ENCODE measurements at regions not wholly inside any gene's neighbourhood (a gene's known extent, or its start where the extent isn't known, plus 50 kb on each side); places are given as distances from the start of the nearest gene placed in this dataset.

DNA sequence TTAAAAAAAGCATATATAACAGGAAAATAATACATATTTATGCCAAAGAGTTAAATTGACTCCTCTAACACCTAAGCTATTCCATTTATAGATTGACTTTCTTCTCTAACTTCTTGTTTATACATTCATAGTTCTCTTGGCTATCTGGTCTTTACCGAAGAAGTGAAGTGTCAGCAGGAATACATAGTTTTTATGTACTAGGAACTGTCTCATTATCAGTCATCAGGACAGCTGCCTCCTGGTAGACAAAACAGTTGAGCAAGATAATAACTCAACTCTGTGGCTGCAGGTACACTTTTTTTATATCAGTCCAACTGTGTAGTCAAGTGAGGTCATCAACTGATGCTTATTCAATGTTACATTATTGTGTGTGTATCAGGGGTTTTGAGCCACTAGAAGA, 1436.0 kb upstream of the NUDT12 start:
- 49 to 69% methylated on average over 1 of the region's 1 CpG for WGBS, 2 donors
- ATAC-seq (ENCODE audit: low FRiP score in 2 of 2) (no peak), DNase-seq (no peak)
- TF ChIP-seq, protein P1, sequence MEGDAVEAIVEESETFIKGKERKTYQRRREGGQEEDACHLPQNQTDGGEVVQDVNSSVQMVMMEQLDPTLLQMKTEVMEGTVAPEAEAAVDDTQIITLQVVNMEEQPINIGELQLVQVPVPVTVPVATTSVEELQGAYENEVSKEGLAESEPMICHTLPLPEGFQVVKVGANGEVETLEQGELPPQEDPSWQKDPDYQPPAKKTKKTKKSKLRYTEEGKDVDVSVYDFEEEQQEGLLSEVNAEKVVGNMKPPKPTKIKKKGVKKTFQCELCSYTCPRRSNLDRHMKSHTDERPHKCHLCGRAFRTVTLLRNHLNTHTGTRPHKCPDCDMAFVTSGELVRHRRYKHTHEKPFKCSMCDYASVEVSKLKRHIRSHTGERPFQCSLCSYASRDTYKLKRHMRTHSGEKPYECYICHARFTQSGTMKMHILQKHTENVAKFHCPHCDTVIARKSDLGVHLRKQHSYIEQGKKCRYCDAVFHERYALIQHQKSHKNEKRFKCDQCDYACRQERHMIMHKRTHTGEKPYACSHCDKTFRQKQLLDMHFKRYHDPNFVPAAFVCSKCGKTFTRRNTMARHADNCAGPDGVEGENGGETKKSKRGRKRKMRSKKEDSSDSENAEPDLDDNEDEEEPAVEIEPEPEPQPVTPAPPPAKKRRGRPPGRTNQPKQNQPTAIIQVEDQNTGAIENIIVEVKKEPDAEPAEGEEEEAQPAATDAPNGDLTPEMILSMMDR (IDR thresholded peaks at IDR 0.05) = no peak
- TF ChIP-seq POLR2AphosphoS5 (IDR thresholded peaks at IDR 0.05) (no peak), EP300 (IDR thresholded peaks at IDR 0.05) (no peak), POLR2A (IDR thresholded peaks at IDR 0.05) (no peak)
- H3K9me3 ChIP-seq = no peaks in the 10 kb centered on the region
- H3K27me3 ChIP-seq = no peaks in the 10 kb centered on the region
- H3K4me1 ChIP-seq = no peaks in the 10 kb centered on the region
- H3K27ac ChIP-seq = no peak overlapping the region
- H3K4me3 ChIP-seq = no peak overlapping the region
- H3K36me3 ChIP-seq = no peaks in the 10 kb centered on the region

DNA sequence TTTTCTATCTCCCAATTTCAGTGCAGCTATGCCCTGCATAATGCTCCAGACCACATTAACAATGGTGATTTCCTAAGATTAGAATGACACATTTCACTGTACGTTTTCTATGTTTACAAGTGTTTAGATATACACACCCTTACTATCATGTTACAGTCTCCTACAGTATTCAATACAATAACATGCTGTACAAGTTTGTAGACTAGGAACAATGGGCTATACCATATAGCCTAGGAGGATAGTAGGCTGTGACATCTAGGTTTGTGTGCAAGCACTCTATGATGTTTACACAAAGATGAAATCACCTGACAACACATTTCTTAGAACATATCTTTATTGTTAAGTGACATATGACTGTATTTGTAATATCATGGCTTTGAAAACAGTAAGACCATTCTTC, 1435.6 kb upstream of the NUDT12 start:
- no peak for ATAC-seq (ENCODE audit: low FRiP score in 2 of 2)

DNA sequence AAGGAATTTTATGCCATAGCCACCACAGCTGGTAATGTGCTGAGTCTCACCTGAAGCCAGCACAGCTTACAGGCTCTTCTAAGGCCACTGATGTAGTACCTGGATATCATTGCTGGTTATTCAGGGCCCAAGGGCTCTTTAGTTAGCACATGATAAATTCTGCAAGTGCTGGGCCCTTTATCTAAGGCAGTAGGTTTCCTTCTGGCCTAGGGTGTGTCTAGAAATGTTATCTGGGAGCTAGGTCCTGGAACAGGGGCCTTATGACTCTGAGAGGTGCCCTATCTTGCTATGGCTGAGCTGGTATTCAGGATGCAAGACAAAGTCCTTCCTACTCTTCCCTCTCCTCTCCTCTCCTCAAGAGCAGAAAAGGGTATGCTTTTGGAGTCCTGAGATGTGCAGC, 1424.5 kb upstream of the NUDT12 start:
- no peak overlapping the region for H3K4me3 ChIP-seq
- TF ChIP-seq POLR2AphosphoS5 (IDR thresholded peaks at IDR 0.05) = no peak
- H3K27ac ChIP-seq = no peak overlapping the region
- no peaks in the 10 kb centered on the region for H3K4me1 ChIP-seq
- H3K36me3 ChIP-seq = no peaks in the 10 kb centered on the region
- H3K27me3 ChIP-seq = no peaks in the 10 kb centered on the region
- ATAC-seq (ENCODE audit: low FRiP score in 2 of 2) (no peak), DNase-seq (no peak)
- peaks cover 0 to 7% (median 0%) of the 10 kb centered on the region in 4 donors for H3K9me3 ChIP-seq

More for the DNA sequence above, 1435.6 kb upstream of the NUDT12 start:
- Histone ChIP-seq H3K27ac (no peak overlapping the region), H3K9me3 (no peaks in the 10 kb centered on the region), H3K4me1 (no peaks in the 10 kb centered on the region), H3K4me3 (no peak overlapping the region), H3K27me3 (no peaks in the 10 kb centered on the region), H3K36me3 (no peaks in the 10 kb centered on the region)
- WGBS, 2 donors = 35 to 42% methylated on average over 1 of the region's 1 CpG
- TF ChIP-seq POLR2AphosphoS5 (IDR thresholded peaks at IDR 0.05) = no peak
- TF ChIP-seq, protein P1 (IDR thresholded peaks at IDR 0.05) = no peak
- no peak for TF ChIP-seq POLR2A (IDR thresholded peaks at IDR 0.05)
- TF ChIP-seq EP300 (IDR thresholded peaks at IDR 0.05) = no peak
- no peak for DNase-seq

DNA sequence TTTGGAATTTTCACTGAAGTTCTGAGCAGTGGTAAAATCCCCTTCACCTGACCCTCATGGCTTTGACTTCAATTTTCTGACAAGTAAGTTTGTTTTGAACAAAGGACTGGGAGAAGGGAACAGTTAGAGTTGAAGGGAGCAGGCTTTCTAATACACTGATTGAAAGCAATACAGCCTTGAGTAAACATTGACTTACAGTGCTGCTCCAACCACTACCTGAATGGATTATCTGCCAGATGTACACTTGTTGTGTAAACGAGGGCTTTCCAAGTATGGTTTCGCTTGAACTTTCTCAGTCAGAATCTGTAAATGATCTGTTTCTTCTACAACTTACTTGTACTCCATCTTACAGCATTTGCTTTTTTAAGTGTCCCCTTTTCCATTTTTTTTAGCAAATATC, 1414.9 kb upstream of the NUDT12 start:
- H3K4me3 ChIP-seq = no peak overlapping the region
- WGBS, 2 donors = 59 to 63% methylated on average over 2 of the region's 2 CpGs
- TF ChIP-seq POLR2A (IDR thresholded peaks at IDR 0.05) (no peak), POLR2AphosphoS5 (IDR thresholded peaks at IDR 0.05) (no peak), EP300 (IDR thresholded peaks at IDR 0.05) (no peak)
- TF ChIP-seq, protein P1 (IDR thresholded peaks at IDR 0.05) = no peak
- no peaks in the 10 kb centered on the region for H3K27me3 ChIP-seq
- H3K36me3 ChIP-seq = no peaks in the 10 kb centered on the region
- no peak overlapping the region for H3K27ac ChIP-seq
- no peaks in the 10 kb centered on the region for H3K9me3 ChIP-seq
- no peaks in the 10 kb centered on the region for H3K4me1 ChIP-seq
- ATAC-seq (ENCODE audit: low FRiP score in 2 of 2) (no peak), DNase-seq (no peak)

DNA sequence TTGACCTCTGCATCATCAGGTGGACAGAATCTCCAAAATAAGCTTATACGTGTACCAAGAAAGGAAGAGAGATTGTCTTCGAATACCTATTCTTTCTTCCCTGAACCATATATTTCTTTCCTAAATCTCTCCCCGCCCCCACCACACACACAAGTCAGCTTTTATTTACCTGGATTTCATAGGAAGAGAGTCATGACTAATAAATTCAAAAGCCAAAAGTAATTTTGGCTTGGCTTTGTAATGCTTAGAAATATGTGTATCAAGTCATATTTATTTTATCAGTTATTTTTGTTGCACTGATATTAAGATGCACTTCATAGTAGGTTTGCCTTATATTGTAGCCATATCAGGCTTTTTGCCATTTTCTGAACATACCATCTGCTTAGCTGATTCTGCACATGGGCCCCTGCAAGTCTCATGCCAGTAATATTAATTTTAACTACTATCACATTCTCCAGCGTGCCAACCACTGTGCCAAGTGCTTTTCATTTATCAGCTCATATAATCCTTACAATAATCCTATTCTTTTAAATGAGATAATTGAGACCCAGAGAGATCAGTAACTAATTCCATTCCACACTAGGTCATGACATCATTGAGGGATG, 1405.3 kb upstream of the NUDT12 start:
- ATAC-seq (ENCODE audit: low FRiP score in 2 of 2) (no peak), DNase-seq (no peak)
- H3K4me1 ChIP-seq = no peaks in the 10 kb centered on the region
- 89% methylated on average over 4 of the region's 4 CpGs for WGBS, 2 donors
- H3K36me3 ChIP-seq = no peaks in the 10 kb centered on the region
- H3K4me3 ChIP-seq = no peak overlapping the region
- no peak overlapping the region for H3K27ac ChIP-seq
- no peaks in the 10 kb centered on the region for H3K9me3 ChIP-seq
- TF ChIP-seq, protein P1 (IDR thresholded peaks at IDR 0.05) = no peak
- TF ChIP-seq EP300 (IDR thresholded peaks at IDR 0.05) (no peak), POLR2A (IDR thresholded peaks at IDR 0.05) (no peak), POLR2AphosphoS5 (IDR thresholded peaks at IDR 0.05) (no peak)
- no peaks in the 10 kb centered on the region for H3K27me3 ChIP-seq
